GM19023 (cell line): ENCODE measurements at regions not wholly inside any gene's neighbourhood (a gene's known extent, or its start where the extent isn't known, plus 50 kb on each side); places are given as distances from the start of the nearest gene placed in this dataset.

Experiments
- ATAC-seq: cut with Tn5 transposase; IDR thresholded peaks from one replicate; pipeline ENCODE4 v1.9.1; 2021; ENCODE audit warnings: mild to moderate bottlenecking, moderate library complexity; ENCODE audit not compliant: unreplicated experiment

GRCh38 chr1:55658917-55659316 lies 443.8 kb upstream of the USP24 start:
- ATAC-seq: no peak

- no peak for ATAC-seq
Measured at GRCh38 chr1:55654750-55655149, 439.6 kb upstream of the USP24 start.

GRCh38 chr1:55654171-55654570 lies 439.0 kb upstream of the USP24 start:
- ATAC-seq: no peak

- ATAC-seq: no peak
Measured at GRCh38 chr1:55650444-55650843, 435.3 kb upstream of the USP24 start.

- ATAC-seq: no peak
Measured at GRCh38 chr1:55646181-55646580, 431.0 kb upstream of the USP24 start.

- ATAC-seq: no peak
Measured at GRCh38 chr1:55645270-55645669, 430.1 kb upstream of the USP24 start.

- no peak for ATAC-seq
Measured at GRCh38 chr1:55641947-55642346, 426.8 kb upstream of the USP24 start.

GRCh38 chr1:55640708-55641473 lies 425.7 kb upstream of the USP24 start:
- no peak for ATAC-seq

GRCh38 chr1:55639526-55639925 lies 424.4 kb upstream of the USP24 start:
- no peak for ATAC-seq

GRCh38 chr1:55639051-55639450 lies 423.9 kb upstream of the USP24 start:
- no peak for ATAC-seq

GRCh38 chr1:55636696-55637095 lies 421.5 kb upstream of the USP24 start:
- no peak for ATAC-seq

- no peak for ATAC-seq
Measured at GRCh38 chr1:55635856-55636255, 420.7 kb upstream of the USP24 start.

GRCh38 chr1:55634516-55634915 lies 419.4 kb upstream of the USP24 start:
- no peak for ATAC-seq

GRCh38 chr1:55632906-55633305 lies 417.7 kb upstream of the USP24 start:
- no peak for ATAC-seq

- no peak for ATAC-seq
Measured at GRCh38 chr1:55632058-55632457, 416.9 kb upstream of the USP24 start.

- ATAC-seq: no peak
Measured at GRCh38 chr1:55631509-55631908, 416.3 kb upstream of the USP24 start.

GRCh38 chr1:55626326-55626725 lies 411.2 kb upstream of the USP24 start:
- no peak for ATAC-seq

- no peak for ATAC-seq
Measured at GRCh38 chr1:55624766-55625165, 409.6 kb upstream of the USP24 start.

- no peak for ATAC-seq
Measured at GRCh38 chr1:55623311-55623710, 408.1 kb upstream of the USP24 start.

- ATAC-seq: no peak
Measured at GRCh38 chr1:55622074-55622473, 406.9 kb upstream of the USP24 start.

GRCh38 chr1:55618199-55618598 lies 403.0 kb upstream of the USP24 start:
- ATAC-seq: no peak

- ATAC-seq: no peak
Measured at GRCh38 chr1:55617288-55617982, 402.3 kb upstream of the USP24 start.

- ATAC-seq: no peak
Measured at GRCh38 chr1:55612988-55613387, 397.8 kb upstream of the USP24 start.
